GM19463 (cell line): ENCODE measurements at regions not wholly inside any gene's neighbourhood (a gene's known extent, or its start where the extent isn't known, plus 50 kb on each side); places are given as distances from the start of the nearest gene placed in this dataset.
"Not testable (repeated sequence)": the region's sequence is repeated elsewhere in the genome, so short reads cannot be mapped to it uniquely, and the experiment has no call there.

Source experiments
- ATAC-seq: cut with Tn5 transposase; IDR thresholded peaks from one replicate; pipeline ENCODE4 v1.9.1; 2021; ENCODE audit warnings: mild to moderate bottlenecking, moderate library complexity; ENCODE audit not compliant: unreplicated experiment

- ATAC-seq = no peak
Measured at GRCh38 chr6:13874191-13874549, 50.6 kb upstream of the RNF182 start.

GRCh38 chr6:13873288-13874190, 51.2 kb upstream of the RNF182 start:
- ATAC-seq = peak; percentile 58

DNA sequence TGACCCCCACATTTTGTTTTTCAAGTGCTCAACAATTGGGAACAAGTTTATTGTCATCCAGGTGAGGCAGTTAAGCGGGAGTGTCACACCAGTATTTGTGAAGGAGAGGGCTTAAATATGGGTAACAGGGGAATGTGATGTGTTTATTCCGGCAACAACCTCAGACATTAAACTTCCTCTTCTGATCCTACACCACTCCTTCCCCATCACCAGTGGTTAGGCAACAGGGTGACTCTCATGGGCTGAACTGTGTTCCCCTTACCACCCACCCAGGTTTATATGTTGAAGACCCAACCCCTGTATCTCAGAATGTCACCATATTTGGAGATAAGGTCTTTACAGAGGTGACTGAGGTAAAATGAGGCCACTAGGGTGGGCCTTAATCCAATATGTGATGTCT, 52.1 kb upstream of the RNF182 start:
- ATAC-seq = no peak

- ATAC-seq = not testable (repeated sequence)
Measured at GRCh38 chr6:13872006-13872405, 52.7 kb upstream of the RNF182 start.

- no peak for ATAC-seq
Measured at GRCh38 chr6:13870214-13870830, 54.4 kb upstream of the RNF182 start.

- ATAC-seq = no peak
Measured at GRCh38 chr6:13868236-13868635, 53.9 kb upstream of the MCUR1 start.

DNA sequence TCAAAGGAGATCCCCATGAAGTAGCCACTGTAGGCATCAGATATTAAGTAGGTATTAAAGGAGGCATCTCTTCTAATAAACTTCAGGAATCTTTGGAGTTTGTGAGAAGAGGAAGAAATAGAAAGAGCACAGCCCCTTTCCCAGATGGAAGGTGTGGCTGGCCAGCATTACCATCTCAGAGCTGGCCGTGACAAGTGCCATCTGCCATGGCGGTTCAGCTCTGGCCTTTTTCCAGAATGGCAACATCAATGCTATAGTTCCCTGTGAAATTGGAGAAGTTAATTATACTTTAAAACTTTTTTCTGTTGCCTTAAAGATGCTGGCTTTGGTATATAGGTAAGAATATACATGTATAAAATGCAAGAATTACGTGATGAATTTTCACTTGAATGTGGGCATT, 51.9 kb upstream of the MCUR1 start:
- no peak for ATAC-seq

DNA sequence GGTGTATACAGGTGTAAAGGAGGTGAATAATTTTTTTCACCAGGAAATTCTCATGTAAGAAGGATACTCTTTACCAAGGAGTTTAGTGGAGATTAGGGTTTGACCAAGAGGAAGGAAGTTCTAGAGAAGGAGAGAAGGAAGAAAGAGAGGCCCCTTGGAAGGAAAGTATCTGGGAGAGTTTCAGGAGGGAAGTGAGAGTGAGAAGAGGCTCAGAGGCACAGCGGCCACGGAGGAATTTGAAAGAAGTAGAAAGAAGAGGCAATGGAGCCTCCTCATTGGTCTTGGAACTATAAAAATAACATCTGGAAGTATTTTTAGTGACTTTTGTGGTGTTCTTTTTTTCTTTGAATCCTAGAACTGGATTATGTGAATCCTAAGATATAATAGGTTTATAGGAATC, 50.8 kb upstream of the MCUR1 start:
- ATAC-seq = no peak

DNA sequence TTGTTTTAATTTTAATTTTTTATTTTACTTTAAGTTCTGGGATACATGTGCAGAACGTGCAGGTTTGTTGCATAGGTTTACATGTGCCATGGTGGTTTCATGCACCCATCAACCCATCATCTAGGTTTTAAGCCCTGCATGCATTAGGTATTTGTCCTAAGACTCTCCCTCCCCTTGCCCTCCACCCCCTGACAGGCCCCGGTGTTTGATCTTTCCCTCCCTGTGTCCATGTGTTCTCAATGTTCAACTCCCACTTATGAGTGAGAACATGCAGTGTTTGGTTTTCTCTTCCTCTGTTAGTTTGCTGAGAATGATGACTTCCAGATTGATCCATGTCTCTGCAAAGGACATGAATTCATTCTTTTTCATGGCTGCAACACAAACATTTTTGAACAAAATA, 50.3 kb upstream of the MCUR1 start:
- not testable (repeated sequence) for ATAC-seq
